HEK293T (cell line): ENCODE measurements at regions not wholly inside any gene's neighbourhood (a gene's known extent, or its start where the extent isn't known, plus 50 kb on each side); places are given as distances from the start of the nearest gene placed in this dataset.

Experiments used
- ARNT ChIP-seq: fragments of 450-650 bp; IDR thresholded peaks from 2 replicates; pipeline ENCODE4 v1.6.1; 2017; ENCODE audit warnings: mild to moderate bottlenecking
- BHLHE40 ChIP-seq: fragments of 450-650 bp; IDR thresholded peaks from 2 replicates; pipeline ENCODE4 v1.6.1; 2016; ENCODE audit warnings: mild to moderate bottlenecking, moderate library complexity, borderline replicate concordance
- ELF4 ChIP-seq: fragments of 450-650 bp; IDR thresholded peaks from 2 replicates; pipeline ENCODE4 v1.6.1; 2017; ENCODE audit warnings: antibody characterized with exemption
- FOXA1 ChIP-seq: fragments of 450-650 bp; IDR thresholded peaks from 2 replicates; pipeline ENCODE4 v1.6.1; 2016; ENCODE audit warnings: mild to moderate bottlenecking
- FOXK2 ChIP-seq: fragments of 450-650 bp; IDR thresholded peaks from 2 replicates; pipeline ENCODE4 v1.6.1; 2016; ENCODE audit warnings: mild to moderate bottlenecking
- HDGF ChIP-seq: fragments of 450-650 bp; IDR thresholded peaks from 2 replicates; pipeline ENCODE4 v1.6.1; 2017; ENCODE audit warnings: antibody characterized with exemption, borderline replicate concordance
- PKNOX1 ChIP-seq: fragments of 450-650 bp; IDR thresholded peaks from 2 replicates; pipeline ENCODE4 v1.6.1; 2016
- SP1 ChIP-seq: fragments of 450-650 bp; IDR thresholded peaks from 2 replicates; pipeline ENCODE4 v1.6.1; 2017
- SUZ12 ChIP-seq: fragments of 450-650 bp; IDR thresholded peaks from 2 replicates; pipeline ENCODE4 v1.6.1; 2016; ENCODE audit warnings: mild to moderate bottlenecking
- TARDBP ChIP-seq: fragments of 450-650 bp; IDR thresholded peaks from 2 replicates; pipeline ENCODE4 v1.6.1; 2016
- ZNF384 ChIP-seq: fragments of 450-650 bp; IDR thresholded peaks from 2 replicates; pipeline ENCODE4 v1.6.1; 2016

DNA sequence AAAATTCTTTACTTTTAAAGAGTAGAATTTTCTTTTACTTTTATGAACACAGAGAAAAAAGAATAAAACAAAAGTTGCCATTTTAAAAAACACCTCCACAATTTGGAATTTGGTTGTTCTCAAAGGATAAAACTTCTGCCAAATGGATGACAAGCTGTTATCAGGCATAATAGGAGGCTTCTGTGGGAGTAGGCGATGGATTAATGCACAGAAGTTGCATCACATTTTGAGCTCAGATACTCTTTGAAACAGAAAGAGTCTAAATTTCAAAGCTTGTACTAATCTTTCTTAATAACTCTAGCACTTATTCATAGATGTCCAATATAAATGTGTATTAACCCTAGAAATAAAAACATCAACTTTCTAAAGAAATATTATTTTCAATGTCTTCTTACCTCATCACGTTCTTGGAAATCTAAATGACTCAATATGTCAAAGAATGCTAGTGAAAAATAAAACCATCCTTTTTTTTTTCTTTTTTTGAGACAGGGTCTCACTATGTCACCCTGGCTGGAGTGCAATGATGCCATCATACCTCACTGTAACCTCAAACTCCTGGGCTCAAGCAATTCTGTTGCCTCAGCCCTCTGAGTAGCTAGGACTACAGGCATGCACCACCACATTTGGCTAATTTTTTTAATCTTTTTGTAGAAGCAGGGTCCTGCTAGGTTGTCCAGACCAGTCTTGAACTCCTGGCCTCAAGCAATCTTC lies 112.8 kb upstream of the USP25 start:
- TF ChIP-seq ELF4 (no peak), SUZ12 (no peak), FOXK2 (no peak), ARNT (no peak), SP1 (no peak), BHLHE40 (no peak), TARDBP (no peak), ZNF384 (no peak), PKNOX1 (no peak), FOXA1 (no peak), HDGF (no peak)
